ENCODE measurements at regions not wholly inside any gene's neighbourhood (a gene's known extent, or its start where the extent isn't known, plus 50 kb on each side); places are given as distances from the start of the nearest gene placed in this dataset.

GRCh38 chr7:131690441-131690840 lies 134.0 kb upstream of the PODXL start:
- peaks cover 64% of the 10 kb centered on the region for H3K27me3 ChIP-seq
- H3K27ac ChIP-seq: no peak overlapping the region
- no peak for DNase-seq (ENCODE audit: low spot score in 2 of 2)
- H3K36me3 ChIP-seq: no peaks in the 10 kb centered on the region
- peaks cover 15% of the 10 kb centered on the region for H3K4me1 ChIP-seq
- no peak overlapping the region for H3K4me3 ChIP-seq
- 41% methylated on average over 12 of the region's 12 CpGs for WGBS
- TF ChIP-seq EP300 (IDR thresholded peaks at IDR 0.05): no peak
- TF ChIP-seq, protein P1, sequence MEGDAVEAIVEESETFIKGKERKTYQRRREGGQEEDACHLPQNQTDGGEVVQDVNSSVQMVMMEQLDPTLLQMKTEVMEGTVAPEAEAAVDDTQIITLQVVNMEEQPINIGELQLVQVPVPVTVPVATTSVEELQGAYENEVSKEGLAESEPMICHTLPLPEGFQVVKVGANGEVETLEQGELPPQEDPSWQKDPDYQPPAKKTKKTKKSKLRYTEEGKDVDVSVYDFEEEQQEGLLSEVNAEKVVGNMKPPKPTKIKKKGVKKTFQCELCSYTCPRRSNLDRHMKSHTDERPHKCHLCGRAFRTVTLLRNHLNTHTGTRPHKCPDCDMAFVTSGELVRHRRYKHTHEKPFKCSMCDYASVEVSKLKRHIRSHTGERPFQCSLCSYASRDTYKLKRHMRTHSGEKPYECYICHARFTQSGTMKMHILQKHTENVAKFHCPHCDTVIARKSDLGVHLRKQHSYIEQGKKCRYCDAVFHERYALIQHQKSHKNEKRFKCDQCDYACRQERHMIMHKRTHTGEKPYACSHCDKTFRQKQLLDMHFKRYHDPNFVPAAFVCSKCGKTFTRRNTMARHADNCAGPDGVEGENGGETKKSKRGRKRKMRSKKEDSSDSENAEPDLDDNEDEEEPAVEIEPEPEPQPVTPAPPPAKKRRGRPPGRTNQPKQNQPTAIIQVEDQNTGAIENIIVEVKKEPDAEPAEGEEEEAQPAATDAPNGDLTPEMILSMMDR (IDR thresholded peaks at IDR 0.05): no peak
- no peak for TF ChIP-seq POLR2A (IDR thresholded peaks at IDR 0.05)
- TF ChIP-seq POLR2AphosphoS5 (IDR thresholded peaks at IDR 0.05): no peak
- no peaks in the 10 kb centered on the region for H3K9me3 ChIP-seq

DNA sequence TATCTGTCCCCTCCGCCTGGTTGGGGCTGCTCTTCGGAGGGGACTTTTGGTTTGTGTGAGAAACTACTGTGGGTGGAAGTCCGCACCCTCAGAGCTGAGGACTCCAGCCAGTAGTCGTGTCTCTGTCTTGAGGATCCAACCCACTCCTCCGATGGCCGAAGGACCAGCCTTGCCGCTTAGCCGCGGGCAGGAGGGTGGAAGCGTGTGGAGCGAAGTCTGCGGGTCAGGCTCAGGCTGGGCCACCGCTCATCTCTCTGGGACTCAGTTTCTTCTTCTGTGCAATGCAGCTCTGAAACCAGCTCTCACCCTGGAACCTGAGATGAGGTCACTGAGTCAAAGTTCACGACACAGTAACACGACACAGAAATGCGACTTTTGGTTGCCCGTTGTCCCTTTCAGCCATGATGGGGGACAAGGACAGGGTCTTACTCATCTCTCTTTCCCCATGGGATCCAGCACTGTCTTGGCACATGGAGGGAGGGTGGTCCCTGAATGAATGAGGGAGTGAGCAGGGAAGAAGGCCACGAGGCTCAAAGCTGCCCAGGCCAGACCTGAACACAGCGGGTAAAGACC lies 133.3 kb upstream of the PODXL start:
- TF ChIP-seq EP300 (IDR thresholded peaks at IDR 0.05) (no peak), POLR2AphosphoS5 (IDR thresholded peaks at IDR 0.05) (no peak), POLR2A (IDR thresholded peaks at IDR 0.05) (no peak)
- TF ChIP-seq, protein P1 (IDR thresholded peaks at IDR 0.05): no peak
- no peak for DNase-seq (ENCODE audit: low spot score in 2 of 2)
- Histone ChIP-seq H3K27me3 (peaks cover 64% of the 10 kb centered on the region), H3K4me1 (peaks cover 15% of the 10 kb centered on the region), H3K9me3 (no peaks in the 10 kb centered on the region), H3K4me3 (no peak overlapping the region), H3K27ac (no peak overlapping the region), H3K36me3 (no peaks in the 10 kb centered on the region)
- 83% methylated on average over 15 of the region's 19 CpGs for WGBS

GRCh38 chr7:131688738-131689661 lies 132.6 kb upstream of the PODXL start:
- Histone ChIP-seq H3K27me3 (peaks cover 61% of the 10 kb centered on the region), H3K4me3 (no peak overlapping the region), H3K9me3 (no peaks in the 10 kb centered on the region), H3K36me3 (no peaks in the 10 kb centered on the region), H3K4me1 (peaks cover 15% of the 10 kb centered on the region), H3K27ac (no peak overlapping the region)
- TF ChIP-seq EP300 (IDR thresholded peaks at IDR 0.05) (no peak), POLR2AphosphoS5 (IDR thresholded peaks at IDR 0.05) (no peak), POLR2A (IDR thresholded peaks at IDR 0.05) (no peak)
- TF ChIP-seq, protein P1 (IDR thresholded peaks at IDR 0.05): peak; percentile 85 to 92
- no peak for DNase-seq (ENCODE audit: low spot score in 2 of 2)
- WGBS: 40% methylated on average over 12 of the region's 12 CpGs

GRCh38 chr7:131687296-131687695 lies 130.9 kb upstream of the PODXL start:
- WGBS: 83% methylated on average over 9 of the region's 9 CpGs
- no peak for TF ChIP-seq POLR2A (IDR thresholded peaks at IDR 0.05)
- DNase-seq (ENCODE audit: low spot score in 2 of 2): no peak
- Histone ChIP-seq H3K4me3 (no peak overlapping the region), H3K4me1 (peaks cover 14% of the 10 kb centered on the region), H3K9me3 (no peaks in the 10 kb centered on the region), H3K27me3 (peaks cover 56% of the 10 kb centered on the region), H3K27ac (no peak overlapping the region), H3K36me3 (no peaks in the 10 kb centered on the region)

GRCh38 chr7:131686833-131687232 lies 130.4 kb upstream of the PODXL start:
- no peak for TF ChIP-seq EP300 (IDR thresholded peaks at IDR 0.05)
- no peak for TF ChIP-seq POLR2A (IDR thresholded peaks at IDR 0.05)
- TF ChIP-seq POLR2AphosphoS5 (IDR thresholded peaks at IDR 0.05): no peak
- TF ChIP-seq, protein P1 (IDR thresholded peaks at IDR 0.05): no peak

More at GRCh38 chr7:131686833-131687232, 130.4 kb upstream of the PODXL start:
- Histone ChIP-seq H3K4me3 (no peak overlapping the region), H3K27me3 (peaks cover 52% of the 10 kb centered on the region), H3K9me3 (no peaks in the 10 kb centered on the region), H3K27ac (no peak overlapping the region), H3K36me3 (no peaks in the 10 kb centered on the region), H3K4me1 (peaks cover 9% of the 10 kb centered on the region)
- no peak for DNase-seq (ENCODE audit: low spot score in 2 of 2)
